Endometrium (tissue), 2 donors: ENCODE measurements at regions not wholly inside any gene's neighbourhood (a gene's known extent, or its start where the extent isn't known, plus 50 kb on each side); places are given as distances from the start of the nearest gene placed in this dataset.

Source experiments
- FAIRE-seq: peaks from 2 replicates; lab custom pipeline; 2012; peaks lifted over from hg19 to GRCh38; lab: Jason Lieb, UNC
- donor health status: control.
- donor health status: control.

- no peak for FAIRE-seq
Measured at GRCh38 chr5:30932273-30933017, 261.0 kb upstream of the CDH6 start.

GRCh38 chr5:30930736-30931135 lies 262.8 kb upstream of the CDH6 start:
- no peak for FAIRE-seq

GRCh38 chr5:30928956-30929355 lies 264.5 kb upstream of the CDH6 start:
- FAIRE-seq: no peak

- FAIRE-seq: no peak
Measured at GRCh38 chr5:30926218-30926617, 267.3 kb upstream of the CDH6 start.

GRCh38 chr5:30921388-30921787 lies 272.1 kb upstream of the CDH6 start:
- no peak for FAIRE-seq

GRCh38 chr5:30918171-30918570 lies 275.3 kb upstream of the CDH6 start:
- FAIRE-seq: no peak

GRCh38 chr5:30908356-30908755 lies 285.1 kb upstream of the CDH6 start:
- no peak for FAIRE-seq

GRCh38 chr5:30900367-30900766 lies 293.1 kb upstream of the CDH6 start:
- no peak for FAIRE-seq

GRCh38 chr5:30894811-30895210 lies 298.7 kb upstream of the CDH6 start:
- no peak for FAIRE-seq

- no peak for FAIRE-seq
Measured at GRCh38 chr5:30891660-30892059, 301.8 kb upstream of the CDH6 start.

GRCh38 chr5:30890377-30890776 lies 303.1 kb upstream of the CDH6 start:
- no peak for FAIRE-seq

- no peak for FAIRE-seq
Measured at GRCh38 chr5:30880514-30880913, 313.0 kb upstream of the CDH6 start.

GRCh38 chr5:30879887-30880286 lies 313.6 kb upstream of the CDH6 start:
- FAIRE-seq: no peak

GRCh38 chr5:30878746-30879145 lies 314.7 kb upstream of the CDH6 start:
- FAIRE-seq: no peak

GRCh38 chr5:30878296-30878695 lies 315.2 kb upstream of the CDH6 start:
- FAIRE-seq: no peak

GRCh38 chr5:30874241-30875034 lies 319.0 kb upstream of the CDH6 start:
- no peak for FAIRE-seq

- FAIRE-seq: no peak
Measured at GRCh38 chr5:30871196-30871595, 322.3 kb upstream of the CDH6 start.

GRCh38 chr5:30867711-30868110 lies 325.8 kb upstream of the CDH6 start:
- no peak for FAIRE-seq

GRCh38 chr5:30866142-30866541 lies 327.3 kb upstream of the CDH6 start:
- no peak for FAIRE-seq

- no peak for FAIRE-seq
Measured at GRCh38 chr5:30856242-30856641, 337.2 kb upstream of the CDH6 start.

GRCh38 chr5:30853158-30853557 lies 340.3 kb upstream of the CDH6 start:
- no peak for FAIRE-seq

GRCh38 chr5:30850866-30851265 lies 342.6 kb upstream of the CDH6 start:
- no peak for FAIRE-seq

GRCh38 chr5:30849931-30850710 lies 343.4 kb upstream of the CDH6 start:
- FAIRE-seq: no peak
